ACC112 (cell line): ENCODE measurements at regions not wholly inside any gene's neighbourhood (a gene's known extent, or its start where the extent isn't known, plus 50 kb on each side); places are given as distances from the start of the nearest gene placed in this dataset.

Experiments
- H2AFZ ChIP-seq: fragments of 200-600 bp; sonication (generic); one replicate; pipeline ENCODE4 v1.6.0; 2017; ENCODE audit warnings: antibody characterized with exemption, low read length; ENCODE audit not compliant: unreplicated experiment
- H3K27ac ChIP-seq: fragments of 200-600 bp; sonication (generic); 2 replicates; pipeline ENCODE4 v1.5.1; 2014; ENCODE audit warnings: low read depth, mild to moderate bottlenecking, antibody characterized with exemption, low read length, moderate library complexity
- H3K27me3 ChIP-seq: fragments of 200-600 bp; sonication (generic); 2 replicates; pipeline ENCODE4 v1.6.1; 2014; ENCODE audit warnings: mild to moderate bottlenecking, antibody characterized with exemption, low read length, moderate library complexity, mixed read lengths; ENCODE audit not compliant: insufficient read depth
- H3K36me3 ChIP-seq: fragments of 200-600 bp; sonication (generic); 2 replicates; pipeline ENCODE4 v1.6.1; 2016; ENCODE audit warnings: mild to moderate bottlenecking, antibody characterized with exemption, low read length, moderate library complexity, mixed read lengths; ENCODE audit not compliant: insufficient read depth
- H3K4me1 ChIP-seq: fragments of 200-600 bp; sonication (generic); one replicate; pipeline ENCODE4 v1.6.1; 2016; ENCODE audit warnings: low read length, mixed read lengths; ENCODE audit not compliant: insufficient read depth, unreplicated experiment, control insufficient read depth
- H3K4me3 ChIP-seq: fragments of 200-600 bp; sonication (generic); 2 replicates; pipeline ENCODE4 v1.5.1; 2014; ENCODE audit warnings: mild to moderate bottlenecking, low read depth, low read length
- H3K79me2 ChIP-seq: fragments of 200-600 bp; sonication (generic); one replicate; pipeline ENCODE4 v1.6.0; 2016; ENCODE audit warnings: low read length; ENCODE audit not compliant: control insufficient read depth, unreplicated experiment, insufficient read depth

GRCh38 chr9:105963343-105964099 is 269.2 kb downstream of the TMEM38B start:
- no peaks in the 10 kb centered on the region for H3K27me3 ChIP-seq
- no peaks in the 10 kb centered on the region for H3K36me3 ChIP-seq
- no peaks in the 10 kb centered on the region for H3K4me1 ChIP-seq
- no peak overlapping the region for H2AFZ ChIP-seq
- H3K79me2 ChIP-seq: no peaks in the 10 kb centered on the region
- H3K27ac ChIP-seq: no peak overlapping the region
- no peak overlapping the region for H3K4me3 ChIP-seq

- no peak overlapping the region for H3K4me3 ChIP-seq
- no peaks in the 10 kb centered on the region for H3K36me3 ChIP-seq
- H2AFZ ChIP-seq: no peak overlapping the region
- H3K4me1 ChIP-seq: no peaks in the 10 kb centered on the region
- no peaks in the 10 kb centered on the region for H3K27me3 ChIP-seq
- H3K27ac ChIP-seq: no peak overlapping the region
- H3K79me2 ChIP-seq: no peaks in the 10 kb centered on the region
Observed at GRCh38 chr9:105964156-105964555, 269.8 kb downstream of the TMEM38B start.

DNA sequence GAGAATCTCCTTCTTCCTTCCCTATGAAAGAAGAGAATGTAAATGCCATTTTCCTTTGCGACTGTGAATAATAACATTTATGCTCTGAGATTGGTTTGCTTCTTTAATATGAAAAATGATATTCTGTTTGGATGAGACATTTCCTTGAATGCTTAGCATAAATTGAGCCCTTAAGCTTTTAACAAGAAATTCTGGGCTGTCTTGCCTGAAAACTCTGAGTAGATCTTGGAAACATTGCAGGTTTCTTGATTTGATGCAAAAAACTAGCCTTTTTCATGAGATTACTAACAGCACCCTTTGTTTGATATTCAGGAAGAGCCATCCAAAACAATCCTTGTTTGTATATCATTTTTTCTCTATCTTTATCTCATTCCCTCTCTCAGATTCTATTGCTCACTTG is 272.5 kb downstream of the TMEM38B start:
- no peak overlapping the region for H3K27ac ChIP-seq
- H3K4me3 ChIP-seq: no peak overlapping the region
- H3K79me2 ChIP-seq: no peaks in the 10 kb centered on the region
- no peaks in the 10 kb centered on the region for H3K4me1 ChIP-seq
- no peaks in the 10 kb centered on the region for H3K27me3 ChIP-seq
- no peak overlapping the region for H2AFZ ChIP-seq
- no peaks in the 10 kb centered on the region for H3K36me3 ChIP-seq

- no peaks in the 10 kb centered on the region for H3K36me3 ChIP-seq
- H3K4me1 ChIP-seq: no peaks in the 10 kb centered on the region
- H3K79me2 ChIP-seq: no peaks in the 10 kb centered on the region
Observed at GRCh38 chr9:105967248-105967647, 272.9 kb downstream of the TMEM38B start.

DNA sequence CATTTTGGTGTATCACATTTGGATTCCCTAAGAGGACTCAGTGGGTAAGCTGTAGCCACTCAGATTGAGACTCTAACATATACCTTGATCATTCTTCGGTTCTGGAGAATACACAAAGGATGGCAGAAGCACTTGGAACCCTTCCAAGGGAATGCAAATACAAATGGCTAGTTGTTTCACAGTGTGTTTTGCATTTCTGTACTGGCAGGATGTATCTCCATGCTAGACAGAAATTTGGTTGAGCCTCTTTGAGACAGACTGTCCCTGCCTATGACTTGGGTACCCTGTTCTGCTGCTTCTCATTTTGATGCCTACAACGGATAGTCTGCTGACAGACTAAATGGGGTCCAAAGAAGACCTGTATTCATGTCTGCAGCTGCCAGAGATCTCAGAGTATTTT is 273.5 kb downstream of the TMEM38B start:
- H3K36me3 ChIP-seq: no peaks in the 10 kb centered on the region
- H3K4me3 ChIP-seq: no peak overlapping the region
- H3K27ac ChIP-seq: no peak overlapping the region
- no peaks in the 10 kb centered on the region for H3K4me1 ChIP-seq
- H3K79me2 ChIP-seq: no peaks in the 10 kb centered on the region
- no peaks in the 10 kb centered on the region for H3K27me3 ChIP-seq
- no peak overlapping the region for H2AFZ ChIP-seq

More at GRCh38 chr9:105967248-105967647, 272.9 kb downstream of the TMEM38B start:
- no peak overlapping the region for H3K4me3 ChIP-seq
- H2AFZ ChIP-seq: no peak overlapping the region
- no peak overlapping the region for H3K27ac ChIP-seq
- no peaks in the 10 kb centered on the region for H3K27me3 ChIP-seq

- H3K4me3 ChIP-seq: no peak overlapping the region
- H3K36me3 ChIP-seq: no peaks in the 10 kb centered on the region
- H3K4me1 ChIP-seq: no peaks in the 10 kb centered on the region
- H3K27me3 ChIP-seq: no peaks in the 10 kb centered on the region
- H3K27ac ChIP-seq: no peak overlapping the region
- no peaks in the 10 kb centered on the region for H3K79me2 ChIP-seq
- no peak overlapping the region for H2AFZ ChIP-seq
Observed at GRCh38 chr9:105968811-105969466, 274.6 kb downstream of the TMEM38B start.

- H2AFZ ChIP-seq: no peak overlapping the region
- no peaks in the 10 kb centered on the region for H3K27me3 ChIP-seq
- no peaks in the 10 kb centered on the region for H3K36me3 ChIP-seq
- H3K4me1 ChIP-seq: no peaks in the 10 kb centered on the region
- H3K79me2 ChIP-seq: no peaks in the 10 kb centered on the region
- no peak overlapping the region for H3K27ac ChIP-seq
- H3K4me3 ChIP-seq: no peak overlapping the region
Observed at GRCh38 chr9:105969636-105970035, 275.3 kb downstream of the TMEM38B start.

DNA sequence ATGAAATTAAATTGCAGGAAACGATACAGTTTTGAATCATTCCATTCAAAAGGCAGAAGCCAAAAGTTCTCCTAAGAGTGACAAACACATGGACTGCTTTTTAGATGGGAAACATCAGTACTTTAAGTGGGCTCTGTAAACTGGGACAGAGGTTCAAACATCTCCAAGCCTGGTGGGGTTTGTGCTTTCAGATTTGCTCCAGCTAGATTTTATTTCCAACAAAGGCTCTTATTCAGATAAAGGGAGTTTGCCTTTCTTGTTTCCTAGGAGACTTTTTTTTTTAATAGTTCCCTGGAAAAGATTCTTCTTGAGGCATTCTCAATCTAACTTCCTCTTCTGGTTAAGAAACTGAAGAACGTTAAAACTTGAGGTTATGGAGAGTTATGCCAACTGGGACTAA is 277.6 kb downstream of the TMEM38B start:
- no peaks in the 10 kb centered on the region for H3K27me3 ChIP-seq
- H3K36me3 ChIP-seq: no peaks in the 10 kb centered on the region
- no peak overlapping the region for H3K4me3 ChIP-seq
- no peak overlapping the region for H2AFZ ChIP-seq
- no peaks in the 10 kb centered on the region for H3K4me1 ChIP-seq
- H3K79me2 ChIP-seq: no peaks in the 10 kb centered on the region
- no peak overlapping the region for H3K27ac ChIP-seq

- Histone ChIP-seq H3K27ac (no peak overlapping the region), H3K4me3 (no peak overlapping the region), H2AFZ (no peak overlapping the region), H3K4me1 (no peaks in the 10 kb centered on the region), H3K79me2 (no peaks in the 10 kb centered on the region), H3K27me3 (no peaks in the 10 kb centered on the region), H3K36me3 (no peaks in the 10 kb centered on the region)
Observed at GRCh38 chr9:105972466-105973204, 278.3 kb downstream of the TMEM38B start.

GRCh38 chr9:105973951-105974351 is 279.6 kb downstream of the TMEM38B start:
- H3K4me1 ChIP-seq: no peaks in the 10 kb centered on the region
- H2AFZ ChIP-seq: no peak overlapping the region
- no peaks in the 10 kb centered on the region for H3K79me2 ChIP-seq
- H3K36me3 ChIP-seq: no peaks in the 10 kb centered on the region
- H3K27me3 ChIP-seq: no peaks in the 10 kb centered on the region
- no peak overlapping the region for H3K4me3 ChIP-seq
- no peak overlapping the region for H3K27ac ChIP-seq
